Naive thymus-derived CD4-positive, alpha-beta T cell (primary cell): ENCODE measurements at regions not wholly inside any gene's neighbourhood (a gene's known extent, or its start where the extent isn't known, plus 50 kb on each side); places are given as distances from the start of the nearest gene placed in this dataset.
"Not testable (repeated sequence)": the region's sequence is repeated elsewhere in the genome, so short reads cannot be mapped to it uniquely, and the experiment has no call there.

Experiments
- ATAC-seq: fragments of 150-1000 bp; cut with Tn5 transposase; 2 replicates; pipeline ENCODE4 v1.10.0; 2021; ENCODE audit warnings: mild to moderate bottlenecking, moderate library complexity
- CTCF ChIA-PET: fragments of 350-600 bp; sonication (Branson Sonifier 250); formaldehyde crosslinking; loops from one replicate; lab custom pipeline; 2021; ENCODE audit warnings: antibody characterized with exemption; lab: Charles Lee
- POLR2A ChIA-PET: fragments of 350-600 bp; sonication (Branson Sonifier 250); formaldehyde crosslinking; loops from one replicate; lab custom pipeline; 2021; ENCODE audit warnings: antibody characterized with exemption, inconsistent platforms; lab: Charles Lee
- DNase-seq, 9 donors: peaks; one replicate each; pipeline versions ENCODE4 v3.0.0 to v3.0.0-alpha.2; 2020 to 2022; ENCODE audit warnings: mixed read lengths in 1 of 9
- H3K27ac ChIP-seq: one replicate; pipeline ENCODE4 v1.7.0; 2013; ENCODE audit warnings: mild to moderate bottlenecking, low read depth, low read length, moderate library complexity
- H3K27me3 ChIP-seq, 2 donors: one replicate each; pipeline ENCODE4 v1.7.0; 2013; ENCODE audit warnings: low read length in 2 of 2, mild to moderate bottlenecking in 2 of 2, moderate library complexity in 2 of 2; ENCODE audit not compliant: control insufficient read depth in 2 of 2, insufficient read depth in 2 of 2
- H3K36me3 ChIP-seq, 3 experiments: 1 replicate in 2 of 3; 2 replicates in 1 of 3; pipeline ENCODE4 v1.7.0; 2013; ENCODE audit warnings: low read length in 3 of 3, mild to moderate bottlenecking in 3 of 3, moderate library complexity in 1 of 3; ENCODE audit not compliant: insufficient read depth in 3 of 3, control insufficient read depth in 2 of 3
- H3K4me1 ChIP-seq, 2 donors: one replicate each; pipeline ENCODE4 v1.7.0; 2013; ENCODE audit warnings: low read length in 2 of 2, mild to moderate bottlenecking in 2 of 2, moderate library complexity in 1 of 2; ENCODE audit not compliant: control insufficient read depth in 2 of 2, insufficient read depth in 2 of 2
- H3K4me3 ChIP-seq: 2 replicates; pipeline ENCODE4 v1.7.0; 2013; ENCODE audit warnings: mild to moderate bottlenecking, low read length
- H3K9me3 ChIP-seq, 3 experiments: 1 replicate in 2 of 3; 2 replicates in 1 of 3; pipeline ENCODE4 v1.7.0; 2013; ENCODE audit warnings: low read length in 3 of 3; ENCODE audit not compliant: control insufficient read depth in 2 of 3
- H3K27ac Mint-ChIP-seq, 9 donors: one replicate each; pipeline ENCODE4 v1.8.0; 2020 to 2022; ENCODE audit warnings: mixed read lengths in 9 of 9, mild to moderate bottlenecking in 8 of 9, moderate library complexity in 5 of 9, inconsistent platforms in 2 of 9
- H3K27me3 Mint-ChIP-seq, 5 donors: one replicate each; pipeline ENCODE4 v1.8.0; 2021 to 2022; ENCODE audit warnings: mixed read lengths in 5 of 5, mild to moderate bottlenecking in 1 of 5
- H3K36me3 Mint-ChIP-seq, 5 donors: one replicate each; pipeline ENCODE4 v1.8.0; 2020 to 2022; ENCODE audit warnings: mixed read lengths in 5 of 5, mild to moderate bottlenecking in 3 of 5, inconsistent platforms in 1 of 5
- H3K4me1 Mint-ChIP-seq, 7 donors: one replicate each; pipeline ENCODE4 v1.8.0; 2020 to 2022; ENCODE audit warnings: mixed read lengths in 7 of 7, mild to moderate bottlenecking in 3 of 7, inconsistent platforms in 1 of 7
- H3K4me3 Mint-ChIP-seq, 10 donors: one replicate each; pipeline ENCODE4 v1.8.0; 2020 to 2022; ENCODE audit warnings: mild to moderate bottlenecking in 10 of 10, mixed read lengths in 10 of 10, moderate library complexity in 6 of 10, inconsistent platforms in 2 of 10
- H3K9me3 Mint-ChIP-seq, 11 donors: one replicate each; pipeline ENCODE4 v1.8.0; 2020 to 2022; ENCODE audit warnings: mixed read lengths in 11 of 11, mild to moderate bottlenecking in 4 of 11, inconsistent platforms in 1 of 11, moderate library complexity in 1 of 11
- intact Hi-C, 2 donors: fragments of 100-400 bp; cut with micrococcal nuclease; formaldehyde crosslinking; loops; one replicate each; pipeline ENCODE4 v1.15.1; 2023

DNA sequence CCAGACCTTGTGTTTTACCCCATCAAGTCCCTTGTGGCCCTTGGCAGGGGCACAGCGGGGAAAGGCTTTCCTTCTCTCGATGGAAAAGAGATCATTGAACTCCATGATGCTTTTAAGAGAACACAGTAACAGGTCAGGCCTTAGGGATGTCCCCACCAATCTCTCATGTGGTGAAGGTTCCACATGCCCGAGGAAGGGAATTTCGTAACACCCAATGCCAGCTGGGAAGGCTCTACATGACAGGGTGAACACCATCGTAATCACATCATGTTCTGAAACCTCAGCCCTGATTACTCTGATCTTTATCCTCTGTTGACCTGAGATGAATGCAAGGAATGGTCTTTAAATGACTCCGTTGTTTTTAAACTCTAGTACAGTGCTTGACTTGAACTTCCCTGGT, 105.5 kb upstream of the SPAG17 start:
- Histone ChIP-seq H3K4me1 (no peaks in the 10 kb centered on the region), H3K27ac (no peak overlapping the region), H3K9me3 (no peaks in the 10 kb centered on the region), H3K27me3 (no peaks in the 10 kb centered on the region), H3K36me3 (no peaks in the 10 kb centered on the region), H3K4me3 (no peak overlapping the region)
- intact Hi-C loops = no loop called here
- Mint-ChIP-seq H3K4me3 (no peak overlapping the region), H3K4me1 (no peaks in the 10 kb centered on the region), H3K27me3 (peaks cover 0 to 4% (median 0%) of the 10 kb centered on the region in 5 donors), H3K27ac (no peak overlapping the region), H3K36me3 (no peaks in the 10 kb centered on the region), H3K9me3 (peaks cover 0 to 6% (median 0%) of the 10 kb centered on the region in 11 donors)
- CTCF ChIA-PET = no interaction called here
- ATAC-seq (no peak), DNase-seq (no peak)
- POLR2A ChIA-PET = no interaction called here

DNA sequence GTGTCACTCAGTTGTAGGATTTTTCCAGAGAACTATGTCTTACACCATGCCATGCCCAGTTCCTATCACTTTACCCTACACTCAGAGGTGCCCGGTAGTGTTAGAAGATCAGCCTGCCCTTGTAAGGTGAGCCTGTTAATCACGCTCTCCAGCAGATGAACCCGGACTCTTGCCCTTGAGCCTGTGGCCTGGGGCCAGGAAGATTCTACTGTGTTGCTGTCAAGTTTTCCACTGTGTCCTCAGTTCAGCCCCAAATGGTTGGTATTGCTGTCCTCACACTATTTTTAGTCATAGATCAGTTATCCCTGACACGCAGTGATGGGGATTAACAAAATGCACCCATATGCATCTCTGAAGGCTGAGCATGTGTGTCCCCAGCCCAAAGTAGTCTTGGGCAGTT, 105.0 kb upstream of the SPAG17 start:
- Mint-ChIP-seq H3K27ac (no peak overlapping the region), H3K4me1 (no peaks in the 10 kb centered on the region), H3K4me3 (no peak overlapping the region), H3K27me3 (peaks cover 0 to 4% (median 0%) of the 10 kb centered on the region in 5 donors), H3K36me3 (no peaks in the 10 kb centered on the region), H3K9me3 (peaks cover 0 to 6% (median 0%) of the 10 kb centered on the region in 11 donors)
- Histone ChIP-seq H3K9me3 (no peaks in the 10 kb centered on the region), H3K4me3 (no peak overlapping the region), H3K36me3 (no peaks in the 10 kb centered on the region), H3K27ac (no peak overlapping the region), H3K4me1 (no peaks in the 10 kb centered on the region), H3K27me3 (no peaks in the 10 kb centered on the region)
- intact Hi-C loops = no loop called here
- CTCF ChIA-PET = no interaction called here
- DNase-seq (no peak), ATAC-seq (no peak)
- POLR2A ChIA-PET = no interaction called here

DNA sequence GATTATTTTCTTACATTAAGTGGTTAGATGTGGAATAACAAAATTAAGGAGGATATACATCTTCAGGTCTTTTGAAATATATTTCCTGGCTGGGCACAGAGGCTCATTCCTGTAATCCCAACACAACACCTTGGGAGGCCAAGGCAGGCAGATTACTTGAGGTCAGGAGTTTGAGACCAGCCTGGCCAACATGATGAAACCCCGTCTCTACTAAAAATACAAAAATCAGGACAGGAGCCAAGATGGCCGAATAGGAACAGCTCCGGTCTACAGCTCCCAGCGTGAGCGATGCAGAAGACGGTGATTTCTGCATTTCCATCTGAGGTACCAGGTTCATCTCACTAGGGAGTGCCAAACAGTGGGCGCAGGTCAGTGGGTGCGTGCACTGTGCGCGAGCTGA, 95.6 kb upstream of the SPAG17 start:
- H3K4me3 ChIP-seq, ATAC-seq, H3K36me3 Mint-ChIP-seq, H3K4me1 ChIP-seq, H3K27ac ChIP-seq, H3K4me1 Mint-ChIP-seq, intact Hi-C loops, H3K27ac Mint-ChIP-seq, DNase-seq, POLR2A ChIA-PET, H3K9me3 ChIP-seq, H3K27me3 Mint-ChIP-seq, H3K4me3 Mint-ChIP-seq, H3K36me3 ChIP-seq, CTCF ChIA-PET, H3K27me3 ChIP-seq: not testable (repeated sequence)
- H3K9me3 Mint-ChIP-seq = peaks cover 0 to 21% (median 8%) of the 10 kb centered on the region in 11 donors

GRCh38 chr1:118275472-118276115, 90.6 kb upstream of the SPAG17 start:
- Mint-ChIP-seq H3K27ac (no peak overlapping the region), H3K9me3 (peaks cover 0 to 19% (median 10%) of the 10 kb centered on the region in 11 donors), H3K4me1 (no peaks in the 10 kb centered on the region), H3K36me3 (peaks cover 0 to 5% (median 0%) of the 10 kb centered on the region in 5 donors), H3K27me3 (peaks cover 0 to 10% (median 0%) of the 10 kb centered on the region in 5 donors), H3K4me3 (no peak overlapping the region)
- Histone ChIP-seq H3K36me3 (no peaks in the 10 kb centered on the region), H3K27ac (no peak overlapping the region), H3K9me3 (no peaks in the 10 kb centered on the region), H3K27me3 (no peaks in the 10 kb centered on the region), H3K4me1 (no peaks in the 10 kb centered on the region), H3K4me3 (no peak overlapping the region)
- intact Hi-C loops = no loop called here
- CTCF ChIA-PET = no interaction called here
- POLR2A ChIA-PET = no interaction called here
- DNase-seq (no peak), ATAC-seq (no peak)

DNA sequence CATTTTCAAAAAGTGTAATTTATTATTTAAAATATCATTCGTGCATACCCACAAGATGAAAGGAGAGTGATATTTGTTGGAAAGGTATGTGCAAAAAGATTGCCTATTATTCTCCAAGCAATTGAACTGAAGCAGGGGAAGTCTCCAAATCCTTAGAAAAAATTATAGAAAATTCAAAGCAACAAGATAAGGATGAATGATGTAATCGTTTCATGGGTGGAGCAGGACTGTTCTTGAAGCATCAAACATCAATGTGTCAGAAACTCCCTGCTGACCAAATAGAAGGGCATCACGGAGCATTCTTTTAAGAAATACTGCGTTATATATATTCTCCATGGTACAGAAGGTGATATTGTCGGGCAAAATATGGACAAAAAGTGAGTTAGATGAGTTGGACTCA, 87.9 kb upstream of the SPAG17 start:
- no peak for DNase-seq
- peaks cover 0 to 12% (median 6%) of the 10 kb centered on the region in 11 donors for H3K9me3 Mint-ChIP-seq
- ChIA-PET CTCF (no interaction called here), POLR2A (no interaction called here)
- H3K4me3 Mint-ChIP-seq = no peak overlapping the region
- H3K36me3 Mint-ChIP-seq = no peaks in the 10 kb centered on the region
- intact Hi-C loops = no loop called here
- H3K9me3 ChIP-seq = no peaks in the 10 kb centered on the region
- H3K36me3 ChIP-seq = no peaks in the 10 kb centered on the region
- no peaks in the 10 kb centered on the region for H3K27me3 ChIP-seq
- no peaks in the 10 kb centered on the region for H3K4me1 ChIP-seq
- H3K27ac Mint-ChIP-seq = no peak overlapping the region
- H3K4me1 Mint-ChIP-seq = no peaks in the 10 kb centered on the region
- H3K4me3 ChIP-seq = no peak overlapping the region
- no peak overlapping the region for H3K27ac ChIP-seq
- peaks cover 0 to 15% (median 0%) of the 10 kb centered on the region in 5 donors for H3K27me3 Mint-ChIP-seq
- ATAC-seq = no peak

DNA sequence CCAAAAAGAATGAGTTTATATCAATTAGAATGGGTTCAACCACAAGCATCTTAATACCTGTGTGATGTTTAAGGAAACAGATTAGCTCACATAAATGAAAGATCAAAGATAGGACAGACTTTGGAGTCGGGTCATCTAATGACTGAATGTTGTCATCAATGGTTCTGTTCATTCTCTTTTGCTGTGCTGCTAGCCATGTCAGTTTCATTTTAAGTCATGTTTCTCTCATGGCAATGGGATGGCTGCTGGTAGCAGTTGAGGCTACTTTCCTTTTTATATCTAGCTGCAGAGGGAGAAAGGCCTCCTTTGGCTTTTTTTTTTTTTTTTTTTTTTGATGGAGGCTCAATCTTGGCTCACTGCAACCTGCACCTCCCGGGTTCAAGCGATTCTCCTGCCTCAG, 86.9 kb upstream of the SPAG17 start:
- no peaks in the 10 kb centered on the region for H3K4me1 ChIP-seq
- peaks cover 0 to 12% (median 2%) of the 10 kb centered on the region in 11 donors for H3K9me3 Mint-ChIP-seq
- ATAC-seq (no peak), DNase-seq (no peak)
- H3K9me3 ChIP-seq = no peaks in the 10 kb centered on the region
- H3K36me3 ChIP-seq = no peaks in the 10 kb centered on the region
- no peaks in the 10 kb centered on the region for H3K36me3 Mint-ChIP-seq
- CTCF ChIA-PET = interaction anchor here (0.7 kb wide), 1 partner anchor 158 kb away, joined by 3 read pairs; no protein-coding TSS in a partner anchor
- H3K4me3 Mint-ChIP-seq = no peak overlapping the region
- H3K27ac Mint-ChIP-seq = no peak overlapping the region
- no peaks in the 10 kb centered on the region for H3K27me3 ChIP-seq
- intact Hi-C loops = no loop called here
- no peaks in the 10 kb centered on the region for H3K4me1 Mint-ChIP-seq
- POLR2A ChIA-PET = no interaction called here
- peaks cover 0 to 13% (median 0%) of the 10 kb centered on the region in 5 donors for H3K27me3 Mint-ChIP-seq
- H3K4me3 ChIP-seq = no peak overlapping the region
- H3K27ac ChIP-seq = no peak overlapping the region

- Histone ChIP-seq H3K27me3 (no peaks in the 10 kb centered on the region), H3K36me3 (no peaks in the 10 kb centered on the region), H3K27ac (no peak overlapping the region), H3K4me1 (no peaks in the 10 kb centered on the region), H3K9me3 (no peaks in the 10 kb centered on the region), H3K4me3 (no peak overlapping the region)
- CTCF ChIA-PET = no interaction called here
- peaks cover 0 to 4% (median 0%) of the 10 kb centered on the region in 5 donors for H3K27me3 Mint-ChIP-seq
- intact Hi-C loops = no loop called here
- no peak overlapping the region for H3K4me3 Mint-ChIP-seq
- no peaks in the 10 kb centered on the region for H3K36me3 Mint-ChIP-seq
- no peak for DNase-seq
- POLR2A ChIA-PET = no interaction called here
- H3K4me1 Mint-ChIP-seq = no peaks in the 10 kb centered on the region
- no peak for ATAC-seq
- peaks cover 0 to 12% (median 3%) of the 10 kb centered on the region in 11 donors for H3K9me3 Mint-ChIP-seq
- H3K27ac Mint-ChIP-seq = no peak overlapping the region
These were observed 84.6 kb upstream of the SPAG17 start for GRCh38 chr1:118269598-118269997.
